HG03378 (cell line): ENCODE measurements at regions not wholly inside any gene's neighbourhood (a gene's known extent, or its start where the extent isn't known, plus 50 kb on each side); places are given as distances from the start of the nearest gene placed in this dataset.

Experiments
- ATAC-seq: cut with Tn5 transposase; IDR thresholded peaks from one replicate; pipeline ENCODE4 v1.9.1; 2021; ENCODE audit warnings: mild to moderate bottlenecking, moderate library complexity; ENCODE audit not compliant: unreplicated experiment

DNA sequence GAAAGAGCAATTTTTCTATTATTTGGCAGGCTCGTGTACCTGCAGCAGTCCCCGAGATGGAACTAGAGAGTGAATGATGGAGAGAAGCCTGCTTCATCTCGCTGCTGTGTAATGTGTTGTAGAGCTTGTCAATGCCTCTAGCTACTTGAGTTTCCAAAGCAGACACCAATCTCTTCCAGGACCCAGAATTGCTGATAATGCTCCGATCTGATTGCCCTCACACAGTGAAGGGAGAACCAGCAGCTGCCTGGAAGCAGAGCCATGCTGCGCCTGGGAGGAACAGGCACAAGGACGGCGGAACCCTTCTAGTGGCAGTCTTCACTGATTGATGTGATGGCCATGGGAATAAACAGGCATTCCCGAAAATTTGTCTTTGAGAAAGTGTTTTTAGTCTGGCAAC lies 288.0 kb downstream of the ICE1 start:
- ATAC-seq: no peak

DNA sequence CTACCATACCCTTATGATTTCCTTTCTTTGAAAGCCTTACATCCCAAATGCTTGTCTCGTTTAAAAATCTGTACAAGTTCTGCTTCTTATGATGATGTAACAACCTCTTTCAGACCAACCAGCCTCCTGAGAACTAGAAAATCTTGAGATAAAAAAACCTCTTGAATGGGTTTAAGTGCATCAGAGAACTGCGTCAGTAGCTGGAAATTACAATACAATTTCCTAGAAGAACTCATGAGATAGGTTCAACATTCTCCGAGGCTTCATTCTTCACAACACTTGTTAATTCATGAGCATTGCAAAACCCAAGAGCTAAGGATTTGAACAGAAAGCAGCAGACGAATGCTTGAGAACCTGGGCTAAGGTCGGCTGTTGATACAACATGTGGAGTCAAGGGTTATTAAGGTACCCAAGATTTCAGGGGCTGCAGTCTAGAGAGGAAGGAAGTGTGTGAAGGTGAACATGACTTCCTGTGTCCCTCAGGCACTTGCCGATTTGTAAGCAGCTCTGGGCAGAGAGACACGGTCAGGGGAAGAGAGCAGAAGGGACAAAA lies 286.0 kb downstream of the ICE1 start:
- ATAC-seq: no peak

DNA sequence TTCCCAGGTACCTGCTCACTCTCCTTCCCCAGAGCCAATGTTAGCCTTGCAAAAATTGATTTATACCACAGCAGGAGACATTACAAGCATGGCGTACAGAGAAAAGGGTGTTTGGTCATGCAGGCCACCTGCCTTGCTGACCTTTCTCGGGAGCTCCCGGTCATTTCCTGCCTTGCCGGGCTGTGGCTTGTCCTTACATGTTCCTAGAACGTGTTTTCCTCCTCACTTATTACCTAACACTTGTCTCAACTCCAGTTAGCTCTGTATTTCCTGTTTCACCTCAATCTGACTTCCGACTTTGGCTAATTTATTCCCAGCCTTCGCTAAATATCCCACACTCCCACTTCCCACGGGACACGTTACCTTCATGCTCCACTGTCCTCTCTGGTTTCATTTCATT lies 282.5 kb downstream of the ICE1 start:
- no peak for ATAC-seq

DNA sequence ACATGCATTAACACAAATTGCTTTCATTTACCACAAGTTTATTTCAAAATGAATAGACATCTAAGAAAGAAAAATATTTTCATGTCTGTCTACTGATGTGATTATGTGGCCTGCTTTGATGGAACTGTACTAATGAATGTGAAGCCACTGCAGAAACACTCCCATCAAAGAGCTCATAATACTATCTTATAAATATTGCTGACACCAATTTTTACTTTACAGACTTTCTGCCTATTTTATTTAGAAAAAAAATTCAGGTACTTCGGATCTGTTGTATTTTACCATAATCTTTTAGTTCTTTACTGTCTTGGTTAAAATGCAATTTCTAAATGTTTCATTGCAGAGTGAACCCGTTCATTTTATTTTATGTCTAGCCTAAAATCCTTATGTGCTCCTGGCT lies 281.9 kb downstream of the ICE1 start:
- ATAC-seq: no peak

DNA sequence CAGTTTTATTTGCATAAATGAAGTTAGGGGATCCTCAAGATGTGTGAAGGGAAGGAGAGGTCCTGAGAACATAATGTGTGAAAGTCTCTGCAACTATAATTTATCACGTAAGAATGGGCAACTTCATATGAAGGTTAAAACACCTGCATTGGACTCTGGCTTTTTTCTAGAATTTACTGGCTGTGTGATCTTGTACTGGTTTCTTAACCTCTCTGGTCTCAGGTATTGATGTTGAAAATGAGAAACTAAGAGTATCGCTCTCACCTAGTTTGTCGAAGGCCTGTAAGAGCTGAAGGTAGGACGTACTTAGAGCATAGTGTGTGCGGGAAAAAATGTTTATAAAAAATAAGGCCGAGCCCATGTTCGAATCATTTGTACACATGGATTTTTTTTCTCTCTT lies 280.5 kb downstream of the ICE1 start:
- no peak for ATAC-seq

DNA sequence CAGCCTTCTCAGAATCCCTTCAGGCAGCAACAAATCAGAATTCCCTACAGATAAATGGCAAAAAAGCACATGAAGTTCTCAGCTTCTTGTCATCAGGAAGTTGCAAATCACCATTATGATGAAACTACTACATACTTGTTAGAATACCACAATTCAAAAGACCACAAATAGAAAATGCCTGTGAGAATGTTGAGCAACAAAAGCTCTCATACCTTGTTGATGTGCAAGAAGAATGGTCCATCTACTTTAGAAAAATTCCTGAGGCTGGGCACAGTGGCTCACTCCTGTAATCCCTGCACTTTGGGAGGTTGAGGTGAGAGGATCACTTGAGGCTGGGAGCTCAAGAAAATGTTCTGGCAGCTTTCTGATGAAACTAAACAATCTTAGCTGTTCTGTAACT lies 278.1 kb downstream of the ICE1 start:
- ATAC-seq: no peak

DNA sequence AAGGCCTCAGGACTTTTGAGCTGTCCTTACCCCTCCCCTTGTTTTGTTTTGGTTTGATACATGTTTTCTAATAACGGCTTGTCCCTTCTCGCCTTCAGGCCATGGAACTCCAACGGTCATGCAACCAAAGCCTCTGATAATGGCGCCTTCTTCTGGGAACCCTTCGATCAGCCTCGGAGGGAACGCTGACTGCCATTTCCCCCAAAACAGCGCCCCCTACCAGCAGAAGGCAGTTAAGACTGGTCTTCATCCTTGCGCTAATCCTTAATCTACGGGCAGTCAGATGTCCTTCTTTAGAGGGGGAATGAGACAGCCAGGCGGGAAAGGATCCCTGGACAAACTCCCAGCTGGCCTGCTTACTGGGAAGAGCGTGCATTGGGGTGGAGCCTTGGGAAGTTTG lies 276.6 kb downstream of the ICE1 start:
- no peak for ATAC-seq

DNA sequence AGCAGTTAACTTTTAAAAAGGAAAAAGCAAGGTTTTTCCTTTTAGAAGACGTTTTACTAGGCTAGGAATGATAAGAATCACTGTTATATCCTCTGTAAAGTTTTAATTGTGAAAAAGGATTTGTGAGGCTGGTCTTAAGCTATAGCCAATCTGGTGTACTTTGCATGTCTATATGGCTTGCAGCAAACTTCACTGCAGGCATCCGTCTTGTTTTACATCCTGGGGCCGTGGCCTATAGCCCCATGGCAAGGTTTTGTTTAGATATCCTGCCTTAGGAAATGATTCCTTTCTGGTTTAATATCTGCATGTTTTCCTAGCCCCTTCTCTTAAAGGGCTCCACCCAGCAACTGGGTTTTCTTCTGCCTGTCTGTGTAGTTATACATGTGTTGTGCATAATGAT lies 272.8 kb downstream of the ICE1 start:
- no peak for ATAC-seq

DNA sequence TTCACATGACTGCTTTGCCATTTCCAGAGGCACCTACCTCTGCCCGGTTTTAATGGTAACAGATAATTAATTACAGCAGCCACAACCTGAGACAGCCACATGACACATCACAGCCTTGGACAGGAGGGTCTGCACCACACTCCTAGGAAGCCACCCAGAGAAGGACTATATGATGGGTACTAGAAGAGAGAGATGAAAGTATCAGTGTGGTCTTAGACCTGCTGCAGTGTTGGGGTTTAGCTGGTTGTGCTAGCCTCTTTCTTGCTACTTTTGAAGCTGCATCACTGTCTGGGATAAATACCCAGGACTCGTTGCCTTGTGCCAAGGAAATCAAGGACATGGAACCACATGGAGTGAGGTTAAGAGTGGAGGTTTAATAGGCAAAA lies 266.4 kb downstream of the ICE1 start:
- no peak for ATAC-seq

DNA sequence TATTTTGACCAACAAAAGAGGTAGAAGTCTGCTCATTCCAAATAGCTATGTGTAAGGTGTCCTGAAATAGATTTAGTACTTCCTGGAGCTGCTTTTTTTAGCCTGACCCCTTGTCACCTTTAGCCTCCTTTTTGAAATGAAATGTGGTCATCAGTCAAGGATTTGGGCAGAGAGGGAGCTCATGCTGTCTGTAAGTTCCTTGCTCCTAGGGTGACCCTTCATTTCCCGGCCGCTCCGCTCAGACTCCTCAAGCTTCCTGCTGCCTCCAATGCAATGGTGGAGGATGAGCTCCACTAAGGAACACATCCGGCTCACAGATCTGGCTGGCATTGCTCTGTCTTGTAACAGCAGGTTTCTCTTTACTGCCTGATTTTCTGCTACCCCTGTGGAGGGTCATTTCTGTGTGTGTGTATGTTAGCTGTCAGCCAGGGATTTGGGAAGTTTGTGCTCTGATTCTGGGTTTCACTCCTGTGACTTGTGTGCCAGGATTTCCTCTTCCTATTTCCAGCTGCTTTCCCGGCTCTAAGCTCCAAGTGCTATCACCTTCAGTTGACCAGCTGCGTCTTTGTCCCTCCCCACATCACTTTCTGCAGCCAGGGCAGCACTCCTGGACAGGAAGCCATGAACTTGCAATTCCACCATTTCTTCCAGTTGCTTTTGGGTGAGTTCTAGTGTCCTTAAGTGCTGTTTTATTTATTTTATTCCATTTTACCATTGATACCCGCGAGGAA lies 265.9 kb downstream of the ICE1 start:
- ATAC-seq: no peak

DNA sequence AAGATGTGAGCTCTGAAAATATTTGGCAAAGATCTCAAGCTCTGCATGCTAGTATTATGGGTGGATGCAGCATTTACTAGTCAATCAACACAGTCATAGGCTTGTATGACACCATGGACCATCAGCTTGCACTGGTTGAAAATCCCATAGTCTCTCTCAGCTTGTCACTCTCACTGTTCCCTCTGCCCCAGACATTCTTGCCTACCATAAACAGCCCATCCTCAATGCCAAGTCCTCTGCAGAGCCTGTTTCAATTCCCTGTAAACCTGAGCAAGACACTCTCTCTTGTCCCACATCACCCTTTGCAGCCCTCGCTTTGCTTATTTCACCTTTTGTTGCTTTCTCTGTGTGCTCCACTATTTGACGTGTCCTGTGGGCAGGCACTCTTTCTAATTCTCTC lies 264.6 kb downstream of the ICE1 start:
- no peak for ATAC-seq

DNA sequence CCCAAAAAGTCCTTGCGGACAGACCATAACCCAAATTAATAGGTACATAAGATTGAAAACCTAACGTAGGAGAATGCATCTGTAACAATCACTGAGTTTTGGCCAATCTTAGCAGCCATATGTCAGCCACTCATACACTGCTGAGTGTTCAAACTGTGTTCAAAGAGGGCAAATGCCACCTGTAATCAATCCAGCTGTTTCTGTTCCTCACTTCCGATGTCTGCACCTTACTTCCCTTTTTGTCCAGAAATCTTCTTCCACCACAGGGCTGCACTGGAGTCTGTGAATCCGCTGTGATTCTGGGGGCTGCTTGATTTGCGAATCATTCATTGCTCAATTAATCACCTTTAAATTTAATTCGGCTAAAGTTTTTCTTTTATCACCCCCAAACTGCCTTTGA lies 263.9 kb downstream of the ICE1 start:
- ATAC-seq: no peak

DNA sequence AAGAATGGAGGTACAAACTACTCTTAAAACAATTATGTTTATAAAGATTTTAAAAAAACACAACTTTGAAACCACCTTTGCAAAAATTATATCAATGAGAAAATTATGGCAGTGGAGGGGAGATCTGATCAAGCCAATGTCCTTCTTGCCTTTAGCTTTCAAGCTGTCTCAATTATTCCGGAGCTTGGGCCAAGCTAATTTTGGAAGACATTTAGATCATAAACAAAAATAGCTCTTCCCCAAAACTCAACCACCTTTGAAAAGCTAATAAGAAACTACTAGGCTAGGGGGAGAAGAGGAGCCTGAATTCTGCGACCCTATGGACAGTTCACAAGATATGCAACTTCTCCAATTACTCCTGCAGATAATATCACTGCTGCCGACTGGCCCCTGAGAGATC lies 263.3 kb downstream of the ICE1 start:
- no peak for ATAC-seq

DNA sequence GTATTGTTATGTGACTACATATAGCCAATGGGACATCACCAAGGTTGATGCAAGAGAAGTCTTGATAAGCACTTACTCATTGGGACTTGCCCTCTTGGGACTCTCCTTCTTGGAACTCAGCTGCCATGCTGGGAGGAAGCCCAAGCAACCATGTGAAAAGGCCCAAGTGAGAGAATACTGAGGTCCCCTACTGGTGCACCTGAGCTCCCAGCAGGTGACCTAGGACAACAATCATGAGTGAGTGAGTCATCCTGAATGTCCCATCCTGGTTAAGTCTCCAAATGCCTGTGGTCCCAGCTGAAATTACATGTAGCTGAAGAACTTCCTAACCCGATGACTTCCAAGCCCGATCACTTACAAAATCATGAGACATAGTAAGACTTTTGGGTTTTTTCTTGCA lies 260.7 kb downstream of the ICE1 start:
- ATAC-seq: no peak

DNA sequence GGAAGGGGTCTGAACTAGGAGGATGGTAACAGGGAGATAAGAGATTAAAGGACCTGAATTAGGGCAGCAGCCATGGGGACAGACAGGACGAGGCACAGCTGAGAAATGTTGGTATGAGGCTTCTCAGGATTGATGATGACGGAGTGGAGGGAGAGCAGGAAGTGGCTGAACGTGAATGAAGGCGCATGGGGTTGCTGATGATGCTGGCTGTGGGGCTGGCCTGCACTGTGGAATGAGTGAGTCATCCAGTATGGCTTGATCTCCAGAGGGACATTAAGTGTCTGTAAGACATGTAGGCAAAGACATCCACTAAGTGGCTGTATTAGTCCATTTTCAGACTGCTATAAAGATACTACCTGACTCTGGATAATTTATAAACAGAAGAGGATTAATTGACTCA lies 256.4 kb downstream of the ICE1 start:
- no peak for ATAC-seq

DNA sequence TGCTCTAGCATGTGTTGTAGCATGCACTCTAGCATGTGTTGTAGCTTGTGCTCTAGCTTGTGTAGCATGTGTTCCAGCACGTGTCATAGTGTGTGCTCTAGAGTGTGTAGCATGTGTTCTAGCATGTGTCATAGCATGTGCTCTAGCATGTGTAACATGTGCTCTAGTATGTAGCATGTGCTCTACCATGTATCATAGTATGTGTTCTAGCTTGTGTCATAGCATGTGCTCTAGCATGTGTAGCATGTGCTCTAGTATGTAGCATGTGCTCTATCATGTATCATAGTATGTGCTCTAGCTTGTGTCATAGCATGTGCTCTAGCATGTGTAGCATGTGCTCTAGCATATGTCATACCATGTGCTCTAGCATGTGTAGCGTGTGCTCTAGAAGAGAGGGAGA lies 255.3 kb downstream of the ICE1 start:
- ATAC-seq: no peak

DNA sequence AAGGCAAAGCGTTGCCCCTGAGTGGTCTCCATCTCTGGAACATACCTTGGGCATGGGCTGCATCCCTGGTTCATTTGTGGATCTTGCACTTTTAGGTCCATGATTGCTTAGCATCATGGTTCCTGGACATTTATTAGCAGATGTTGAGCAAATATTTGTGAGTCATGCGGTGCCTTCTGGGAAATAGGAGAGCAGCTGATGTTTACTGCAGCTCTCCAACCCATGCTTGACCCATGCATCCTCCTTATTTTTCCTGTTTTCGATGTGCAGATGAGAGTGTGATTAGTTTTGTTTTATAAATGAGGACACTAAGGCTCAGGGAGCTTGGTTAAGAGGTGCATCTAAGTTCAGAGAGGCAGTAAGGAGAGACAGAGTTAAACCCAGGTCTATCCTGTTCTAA lies 253.7 kb downstream of the ICE1 start:
- no peak for ATAC-seq

DNA sequence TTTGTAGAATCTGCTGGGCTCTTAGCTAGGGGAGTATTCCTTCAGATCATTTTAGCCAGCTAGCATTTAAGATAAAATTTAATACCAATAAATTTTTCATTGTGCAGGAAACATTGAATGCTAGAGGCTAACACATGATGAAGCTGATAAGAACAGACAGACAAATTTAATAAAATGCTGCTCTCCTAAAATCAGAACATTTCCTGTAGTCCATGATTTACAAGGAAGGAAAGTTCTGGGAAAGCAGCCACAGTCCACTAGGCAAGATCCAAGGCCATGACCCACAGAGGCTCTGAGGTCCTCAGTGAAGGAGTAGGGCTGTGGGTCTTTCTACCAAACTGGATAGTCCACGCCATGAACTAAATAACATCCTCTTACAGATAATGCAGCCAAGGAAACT lies 253.0 kb downstream of the ICE1 start:
- ATAC-seq: no peak

DNA sequence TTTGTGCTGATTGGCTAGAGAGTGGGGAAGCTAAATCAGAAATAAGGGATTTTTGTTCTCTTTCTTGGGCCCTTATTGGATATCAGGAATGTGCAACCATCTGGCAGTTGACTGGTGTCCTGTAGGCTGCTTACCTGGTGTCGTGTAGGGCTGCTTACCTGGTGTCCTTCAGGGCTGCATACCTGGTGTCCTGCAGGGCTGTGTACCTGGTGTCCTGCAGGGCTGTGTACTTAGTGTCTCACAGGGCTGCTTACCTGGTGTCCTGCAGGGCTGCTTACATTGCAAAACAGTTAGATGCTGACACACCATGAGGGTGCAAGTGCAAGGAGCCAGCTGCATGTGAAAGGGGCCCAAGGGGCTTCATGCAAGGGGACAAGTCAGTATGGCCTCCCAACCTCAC lies 249.3 kb downstream of the ICE1 start:
- no peak for ATAC-seq

DNA sequence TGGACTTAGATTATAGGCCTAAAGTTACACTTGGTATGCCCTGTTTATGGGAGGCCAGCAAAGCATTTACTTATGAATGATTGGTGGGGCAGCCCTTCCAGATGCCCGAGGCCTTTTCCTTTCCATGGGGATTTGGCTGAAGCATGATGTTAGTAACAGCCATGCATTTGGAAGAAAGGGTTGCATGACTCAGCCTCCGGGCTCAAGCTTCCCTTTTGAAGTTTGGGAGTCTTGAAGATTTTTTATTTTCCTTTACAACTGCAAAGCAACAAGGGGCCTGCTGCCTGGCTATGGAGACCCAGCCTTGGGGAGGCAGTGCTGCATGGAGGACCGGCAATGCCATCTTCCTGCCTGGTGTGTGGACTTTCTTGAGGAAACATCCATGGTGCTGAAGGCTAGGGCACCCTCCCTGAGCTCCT lies 244.7 kb downstream of the ICE1 start:
- no peak for ATAC-seq

DNA sequence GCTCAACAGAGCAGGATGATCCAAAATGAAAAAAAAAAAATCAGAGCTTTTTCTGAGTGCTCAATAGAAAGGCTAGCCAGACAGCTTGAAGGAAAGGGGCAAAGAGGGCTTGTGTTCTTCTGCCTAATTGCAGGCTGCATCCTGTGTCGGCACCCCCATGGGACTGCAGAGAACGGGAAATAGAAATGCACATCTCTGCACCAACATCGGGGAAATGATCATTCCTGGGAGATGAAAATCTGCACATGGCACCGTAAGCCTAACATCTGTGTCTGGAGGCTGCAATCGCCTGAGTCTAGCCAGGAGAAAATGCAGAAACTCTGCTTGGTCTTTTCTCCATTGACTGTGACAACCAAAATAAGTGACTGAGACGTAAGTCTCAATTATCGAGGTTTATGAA lies 243.9 kb downstream of the ICE1 start:
- no peak for ATAC-seq

DNA sequence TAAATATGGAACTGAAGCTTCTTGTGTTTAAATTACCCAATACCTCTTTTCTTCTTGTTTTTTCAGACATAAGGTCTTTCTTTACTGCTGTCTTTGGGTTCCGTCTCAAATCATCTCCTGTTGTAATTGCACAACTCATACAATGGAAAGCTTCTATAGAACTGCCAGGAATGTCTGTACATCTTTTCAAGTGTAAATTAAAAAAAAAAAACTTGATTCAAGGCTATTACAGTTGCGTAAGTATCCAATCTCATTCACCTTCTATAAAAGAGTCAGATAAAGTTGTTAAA lies 243.5 kb downstream of the ICE1 start:
- ATAC-seq: no peak
